Ovary (tissue), 7 donors: ENCODE measurements at regions not wholly inside any gene's neighbourhood (a gene's known extent, or its start where the extent isn't known, plus 50 kb on each side); places are given as distances from the start of the nearest gene placed in this dataset.

Experiments used
- DNase-seq, 5 donors: peaks; one replicate each; pipeline ENCODE4 v3.0.0-alpha.2; 2019 to 2020
- H3K27ac ChIP-seq, 2 donors: fragments of 200-600 bp; one replicate each; pipeline versions ENCODE4 v1.5.1 to v1.8.0; 2019 to 2022
- H3K27me3 ChIP-seq: fragments of 200-600 bp; one replicate; pipeline ENCODE4 v1.8.0; 2022
- H3K36me3 ChIP-seq: fragments of 200-600 bp; sonication (generic); one replicate; pipeline ENCODE4 v1.5.1; 2019
- H3K4me1 ChIP-seq: one replicate; pipeline ENCODE4 v1.8.1; 2013; ENCODE audit warnings: mild to moderate bottlenecking, moderate library complexity; ENCODE audit not compliant: insufficient read depth
- H3K4me3 ChIP-seq: fragments of 200-600 bp; sonication (generic); one replicate; pipeline ENCODE4 v1.5.1; 2017
- H3K9me3 ChIP-seq, 2 donors: fragments of 200-600 bp in 1 of 2; sonication (generic) in 1 of 2; one replicate each; pipeline versions ENCODE4 v1.5.1 to v1.8.1; 2013 to 2019; ENCODE audit warnings: mild to moderate bottlenecking in 1 of 2, moderate library complexity in 1 of 2
- CTCF ChIP-seq, 3 donors: fragments of 450-650 bp in 2 of 3; fragments of 200-600 bp in 1 of 3; IDR thresholded peaks; one replicate each; pipeline versions ENCODE4 v1.5.1 to v1.8.0; 2016 to 2022; ENCODE audit warnings: antibody characterized with exemption in 3 of 3, mild to moderate bottlenecking in 1 of 3
- EP300 ChIP-seq: sonication (generic); formaldehyde crosslinking; IDR thresholded peaks from one replicate; pipeline ENCODE4 v1.6.1; 2017; ENCODE audit warnings: antibody characterized with exemption
- POLR2A ChIP-seq: fragments of 450-650 bp; IDR thresholded peaks from one replicate; pipeline ENCODE4 v1.6.1; 2017; ENCODE audit warnings: antibody characterized with exemption, mild to moderate bottlenecking, moderate library complexity
- WGBS, 3 donors: extraction: QIAGEN DNeasy Blood & Tissue Kit in 1 of 3; methylation state at CpG; one replicate each; pipeline versions ENCODE4 v1.1.5 to v1.1.7; 2013 to 2017; 5-methylcytosine and 5-hydroxymethylcytosine counted together
- intact Hi-C, 4 donors: fragments of 100-400 bp; cut with DNase I; formaldehyde crosslinking; loops; one replicate each; pipeline versions ENCODE4 v1.11.0 to v1.15.1; 2022 to 2023
- donor health status: DM: no; HTN: no; CAD: no; lungs with moderate emphysema.
- donor health status: DM: no; HTN: no; CAD: no.
- donor health status: Bipolar disorder and iron deficiency.
- donor health status: DM: no; HTN: no; CAD: no.
- donor health status: DM: yes; HTN: yes; CAD: no.

DNA sequence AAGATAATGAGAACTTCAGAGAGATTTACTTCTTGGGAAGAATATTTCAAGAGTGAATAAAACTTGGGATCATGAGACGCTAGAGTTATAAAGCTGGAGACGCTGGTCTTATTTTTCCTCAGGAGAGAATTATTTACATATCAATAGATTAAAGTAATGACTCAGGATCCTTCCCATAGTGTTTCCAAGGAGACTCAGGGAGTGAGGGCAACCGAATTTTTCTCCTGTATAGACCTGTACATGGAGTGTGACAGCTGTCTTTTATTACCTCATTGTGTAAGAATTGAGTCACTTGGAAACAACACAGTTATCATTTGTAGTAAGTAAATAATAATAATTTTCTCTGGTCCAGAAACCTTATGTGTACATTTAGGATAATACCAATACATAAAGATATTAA lies 1905.5 kb downstream of the OLFM4 start:
- no peak for TF ChIP-seq POLR2A
- no peak for TF ChIP-seq EP300
- no peak for TF ChIP-seq CTCF (IDR thresholded peaks at IDR 0.05)
- Histone ChIP-seq H3K27me3 (no peaks in the 10 kb centered on the region), H3K4me3 (no peak overlapping the region), H3K9me3 (no peaks in the 10 kb centered on the region), H3K27ac (no peak overlapping the region), H3K4me1 (no peaks in the 10 kb centered on the region), H3K36me3 (no peaks in the 10 kb centered on the region)
- 8 to 14% (median 14%) methylated on average over 3 of the region's 3 CpGs for WGBS, 3 donors
- DNase-seq = no peak
- intact Hi-C loops = no loop called here

DNA sequence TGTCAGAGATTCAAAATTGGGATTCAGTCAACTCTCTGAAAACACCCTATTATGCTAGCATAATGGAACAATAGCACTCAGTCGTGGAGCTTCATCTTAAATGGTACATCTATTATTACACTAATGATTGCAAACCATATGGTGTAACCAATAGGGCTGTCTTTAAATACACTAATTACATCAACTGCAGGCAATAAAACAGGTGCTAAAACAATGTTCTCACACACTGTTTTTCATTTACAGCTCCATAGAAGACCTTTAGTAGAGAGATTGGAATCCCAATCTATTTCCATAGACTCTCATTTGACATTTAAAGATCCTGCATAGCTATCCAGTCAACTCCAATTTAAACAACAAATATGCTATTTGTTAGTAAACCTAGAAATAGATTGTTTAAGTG lies 1917.4 kb downstream of the OLFM4 start:
- TF ChIP-seq POLR2A (no peak), EP300 (no peak), CTCF (IDR thresholded peaks at IDR 0.05) (no peak)
- intact Hi-C loops = no loop called here
- no peak for DNase-seq
- no peaks in the 10 kb centered on the region for H3K27me3 ChIP-seq
- 24 to 30% (median 28%) methylated on average over 1 of the region's 1 CpG for WGBS, 3 donors
- no peaks in the 10 kb centered on the region for H3K36me3 ChIP-seq
- H3K9me3 ChIP-seq = no peaks in the 10 kb centered on the region
- no peak overlapping the region for H3K27ac ChIP-seq
- H3K4me3 ChIP-seq = no peak overlapping the region
- H3K4me1 ChIP-seq = no peaks in the 10 kb centered on the region

GRCh38 chr13:54949735-54950134 lies 1921.1 kb downstream of the OLFM4 start:
- no peak for DNase-seq
- no peaks in the 10 kb centered on the region for H3K9me3 ChIP-seq
- H3K27me3 ChIP-seq = no peaks in the 10 kb centered on the region
- H3K4me3 ChIP-seq = no peak overlapping the region
- TF ChIP-seq POLR2A (no peak), CTCF (IDR thresholded peaks at IDR 0.05) (no peak), EP300 (no peak)
- intact Hi-C loops = no loop called here
- WGBS, 3 donors = 51 to 65% (median 51%) methylated on average over 4 of the region's 4 CpGs
- H3K4me1 ChIP-seq = no peaks in the 10 kb centered on the region
- H3K27ac ChIP-seq = no peak overlapping the region
- H3K36me3 ChIP-seq = no peaks in the 10 kb centered on the region

GRCh38 chr13:54950546-54950945 lies 1921.9 kb downstream of the OLFM4 start:
- H3K4me1 ChIP-seq = no peaks in the 10 kb centered on the region
- H3K27ac ChIP-seq = no peak overlapping the region
- no peak for DNase-seq
- no peak overlapping the region for H3K4me3 ChIP-seq
- no peaks in the 10 kb centered on the region for H3K36me3 ChIP-seq
- 76 to 84% (median 78%) methylated on average over 1 of the region's 1 CpG for WGBS, 3 donors
- H3K27me3 ChIP-seq = no peaks in the 10 kb centered on the region
- TF ChIP-seq CTCF (IDR thresholded peaks at IDR 0.05) = no peak
- no peak for TF ChIP-seq POLR2A
- TF ChIP-seq EP300 = no peak
- H3K9me3 ChIP-seq = no peaks in the 10 kb centered on the region
- intact Hi-C loops = no loop called here

DNA sequence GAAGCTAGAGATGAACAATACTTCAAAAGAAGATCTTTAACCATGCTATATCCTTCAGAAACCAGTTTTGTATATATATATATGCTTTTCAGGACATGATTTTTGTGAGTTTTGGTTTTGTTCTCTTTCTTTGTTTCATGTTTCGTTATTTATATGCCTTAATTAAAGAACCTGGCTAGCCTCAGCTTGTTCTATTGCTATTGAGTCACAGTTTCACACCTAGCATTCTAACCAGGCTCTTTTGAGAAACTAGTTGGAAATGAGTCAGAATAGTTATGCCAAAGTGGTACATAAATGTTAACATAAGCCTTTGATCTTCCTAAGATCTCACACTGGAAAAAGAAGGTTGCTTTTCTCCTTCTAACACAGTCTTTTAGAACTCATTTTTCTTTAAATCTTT lies 1925.2 kb downstream of the OLFM4 start:
- TF ChIP-seq POLR2A (no peak), EP300 (no peak), CTCF (IDR thresholded peaks at IDR 0.05) (no peak)
- no peaks in the 10 kb centered on the region for H3K4me1 ChIP-seq
- H3K27ac ChIP-seq = no peak overlapping the region
- no peak for DNase-seq
- H3K9me3 ChIP-seq = no peaks in the 10 kb centered on the region
- intact Hi-C loops = no loop called here
- no peak overlapping the region for H3K4me3 ChIP-seq
- H3K36me3 ChIP-seq = no peaks in the 10 kb centered on the region
- no peaks in the 10 kb centered on the region for H3K27me3 ChIP-seq
- WGBS, 3 donors = 66 to 74% (median 71%) methylated on average over 1 of the region's 1 CpG
